HG02943 (cell line): ENCODE measurements at regions not wholly inside any gene's neighbourhood (a gene's known extent, or its start where the extent isn't known, plus 50 kb on each side); places are given as distances from the start of the nearest gene placed in this dataset.

Experiments
- ATAC-seq: cut with Tn5 transposase; IDR thresholded peaks from one replicate; pipeline ENCODE4 v1.9.1; 2021; ENCODE audit warnings: mild to moderate bottlenecking, low read depth, moderate library complexity; ENCODE audit not compliant: unreplicated experiment

DNA sequence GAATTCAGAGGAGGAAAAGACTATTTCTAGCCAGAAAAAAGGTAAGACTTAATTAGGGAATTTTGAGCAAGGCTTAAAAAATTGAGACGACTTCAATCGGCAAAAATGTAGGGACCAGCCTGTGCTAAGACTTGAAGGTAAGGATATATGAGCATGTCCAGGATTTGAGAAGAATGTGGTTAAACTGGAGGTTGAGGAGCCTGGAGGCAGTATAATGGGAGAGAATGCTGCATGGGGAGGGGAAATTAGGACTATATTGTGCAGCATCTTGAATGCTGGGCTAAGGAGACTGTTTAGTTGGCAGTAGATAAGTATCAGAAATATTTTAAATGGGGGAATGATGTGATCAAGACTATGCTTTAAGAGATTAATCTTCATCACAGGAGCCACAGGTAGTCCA lies 53.1 kb upstream of the PCGF5 start:
- ATAC-seq = no peak

DNA sequence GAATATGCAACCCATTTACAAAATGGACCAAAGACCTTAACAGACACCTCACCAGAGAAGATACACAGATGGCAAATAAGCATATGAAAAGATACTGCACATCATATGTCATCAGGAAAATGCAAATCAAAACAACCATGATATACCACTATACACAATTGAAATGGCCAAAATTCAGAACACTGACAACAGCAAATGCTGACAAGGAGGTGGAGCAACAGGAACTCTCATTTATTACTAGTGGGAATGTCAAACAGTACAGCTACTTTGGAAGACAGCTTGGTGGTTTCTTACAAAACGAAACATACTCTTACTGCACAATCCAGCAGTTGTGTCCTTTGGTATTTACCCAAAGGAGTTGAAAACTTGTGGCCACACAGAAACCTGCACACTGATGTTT lies 50.0 kb upstream of the PCGF5 start:
- ATAC-seq = no peak
